GM12892 (cell line): ENCODE measurements at regions not wholly inside any gene's neighbourhood (a gene's known extent, or its start where the extent isn't known, plus 50 kb on each side); places are given as distances from the start of the nearest gene placed in this dataset.

Experiments used
- DNase-seq: peaks from one replicate; pipeline ENCODE4 v3.0.0; 2011; ENCODE audit not compliant: insufficient read length
- FAIRE-seq: peaks from 2 replicates; lab custom pipeline; 2011; peaks lifted over from hg19 to GRCh38; lab: Jason Lieb, UNC
- POLR2A ChIP-seq: IDR thresholded peaks from 2 replicates; pipeline ENCODE4 v1.6.1; 2011; ENCODE audit warnings: low read depth, low read length, control low read depth
- POLR2AphosphoS5 ChIP-seq: IDR thresholded peaks from 2 replicates; pipeline ENCODE4 v1.6.1; 2011; ENCODE audit warnings: low read depth, low read length, control low read depth
- TAF1 ChIP-seq: IDR thresholded peaks from 2 replicates; pipeline ENCODE4 v1.6.1; 2011; ENCODE audit warnings: low read depth, mild to moderate bottlenecking, control low read depth, low read length, borderline replicate concordance

- DNase-seq = no peak
- TF ChIP-seq POLR2AphosphoS5 = no peak
- no peak for TF ChIP-seq TAF1
- TF ChIP-seq POLR2A = no peak
- no peak for FAIRE-seq
Measured at GRCh38 chrX:8105531-8105930, 65.5 kb downstream of the VCX2 start.

- no peak for TF ChIP-seq POLR2AphosphoS5
- TF ChIP-seq POLR2A = no peak
- no peak for TF ChIP-seq TAF1
- FAIRE-seq = no peak
- no peak for DNase-seq
Measured at GRCh38 chrX:8103655-8104054, 67.4 kb downstream of the VCX2 start.

GRCh38 chrX:8091510-8091909, 79.6 kb downstream of the VCX2 start:
- no peak for TF ChIP-seq POLR2AphosphoS5
- TF ChIP-seq POLR2A = no peak
- no peak for TF ChIP-seq TAF1
- no peak for FAIRE-seq

GRCh38 chrX:8090906-8091305, 80.2 kb downstream of the VCX2 start:
- TF ChIP-seq TAF1 (no peak), POLR2AphosphoS5 (no peak), POLR2A (no peak)
- no peak for FAIRE-seq
- no peak for DNase-seq

More at GRCh38 chrX:8091510-8091909, 79.6 kb downstream of the VCX2 start:
- no peak for DNase-seq

DNA sequence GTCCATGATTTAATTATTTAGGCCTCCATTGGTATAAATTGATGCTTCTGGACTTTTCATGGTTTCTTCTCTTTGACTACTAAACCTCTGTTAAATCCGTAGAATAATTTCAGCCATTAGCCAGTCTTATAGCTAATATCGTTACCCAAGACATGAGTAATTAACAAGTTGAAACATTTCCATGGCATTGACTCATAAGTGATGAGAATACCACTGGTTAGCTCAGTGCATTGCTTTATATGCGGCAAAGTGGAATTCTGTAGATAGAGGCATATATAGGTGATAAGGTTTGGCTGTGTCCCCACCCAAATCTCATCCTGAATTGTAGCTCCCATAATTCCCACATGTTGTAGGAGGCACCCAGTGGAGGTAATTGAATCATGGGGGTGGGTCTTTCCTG, 80.6 kb downstream of the VCX2 start:
- FAIRE-seq (no peak), DNase-seq (no peak)
- TF ChIP-seq TAF1 = no peak
- no peak for TF ChIP-seq POLR2AphosphoS5
- no peak for TF ChIP-seq POLR2A

DNA sequence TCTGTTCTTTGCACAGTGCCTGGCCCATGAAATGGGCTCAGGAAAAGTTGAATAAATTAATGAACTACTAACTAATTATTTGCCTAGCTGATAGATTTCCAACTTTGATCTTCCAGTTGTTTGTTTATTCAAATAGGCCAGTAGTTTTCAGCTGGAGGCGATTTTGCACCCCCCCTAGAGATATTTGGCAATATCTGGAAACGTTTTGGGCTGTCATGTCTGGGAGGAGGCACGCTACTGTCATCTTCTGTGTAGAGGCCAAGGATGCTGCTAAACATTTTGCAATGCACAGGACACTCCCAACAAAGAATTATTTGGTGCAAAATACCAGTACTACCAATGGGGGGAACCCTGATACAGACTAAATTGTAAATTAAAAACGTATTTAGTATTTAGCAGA, 81.9 kb downstream of the VCX2 start:
- no peak for FAIRE-seq
- TF ChIP-seq POLR2AphosphoS5 (no peak), POLR2A (no peak), TAF1 (no peak)

DNA sequence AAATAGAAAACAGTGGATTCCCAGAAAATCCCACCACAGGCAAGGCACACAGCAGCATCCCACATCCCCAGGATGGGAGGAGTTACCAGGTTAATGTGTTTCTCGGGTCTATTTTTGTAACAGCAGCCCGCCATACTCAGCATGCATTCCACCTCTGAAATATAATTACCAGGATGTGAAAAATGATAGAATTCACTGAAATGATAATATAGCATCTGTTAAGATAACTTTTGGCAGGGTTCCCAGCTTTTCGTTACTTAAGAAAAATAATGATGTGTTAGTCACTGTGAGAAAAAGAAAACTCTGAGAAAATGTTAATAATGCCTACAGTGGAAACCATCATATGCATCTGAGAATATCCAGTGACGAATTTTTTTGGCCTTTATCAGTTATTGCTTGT, 87.1 kb downstream of the VCX2 start:
- TF ChIP-seq POLR2A (no peak), TAF1 (no peak), POLR2AphosphoS5 (no peak)
- FAIRE-seq (no peak), DNase-seq (no peak)

More for the DNA sequence above, 81.9 kb downstream of the VCX2 start:
- no peak for DNase-seq

GRCh38 chrX:8083286-8083685, 87.8 kb downstream of the VCX2 start:
- TF ChIP-seq POLR2AphosphoS5 = no peak
- TF ChIP-seq TAF1 = no peak
- no peak for TF ChIP-seq POLR2A
- DNase-seq = no peak
- no peak for FAIRE-seq

DNA sequence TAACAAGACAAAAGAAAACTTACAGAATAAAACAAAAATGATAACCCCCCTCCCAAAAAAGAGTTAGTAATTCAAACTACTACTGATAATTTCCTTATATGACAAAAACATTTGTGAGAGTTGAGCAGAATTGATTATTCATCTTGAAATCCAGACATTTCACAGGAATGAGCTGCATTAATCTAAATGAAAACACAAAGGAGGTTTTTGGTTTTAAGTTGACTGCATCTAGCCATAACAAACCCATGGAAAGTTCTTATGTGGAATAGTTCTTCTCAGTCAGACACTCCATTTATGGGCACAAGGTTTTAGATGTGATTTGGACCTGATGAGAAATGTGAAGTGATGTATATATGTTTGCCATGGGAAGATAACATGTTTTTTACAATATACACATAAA, 95.4 kb downstream of the VCX2 start:
- TF ChIP-seq POLR2AphosphoS5 (no peak), TAF1 (no peak), POLR2A (no peak)
- FAIRE-seq (no peak), DNase-seq (no peak)

- no peak for FAIRE-seq
- no peak for DNase-seq
- TF ChIP-seq POLR2AphosphoS5 = no peak
- no peak for TF ChIP-seq POLR2A
- no peak for TF ChIP-seq TAF1
Measured at GRCh38 chrX:8067754-8068462, 103.2 kb downstream of the VCX2 start.

DNA sequence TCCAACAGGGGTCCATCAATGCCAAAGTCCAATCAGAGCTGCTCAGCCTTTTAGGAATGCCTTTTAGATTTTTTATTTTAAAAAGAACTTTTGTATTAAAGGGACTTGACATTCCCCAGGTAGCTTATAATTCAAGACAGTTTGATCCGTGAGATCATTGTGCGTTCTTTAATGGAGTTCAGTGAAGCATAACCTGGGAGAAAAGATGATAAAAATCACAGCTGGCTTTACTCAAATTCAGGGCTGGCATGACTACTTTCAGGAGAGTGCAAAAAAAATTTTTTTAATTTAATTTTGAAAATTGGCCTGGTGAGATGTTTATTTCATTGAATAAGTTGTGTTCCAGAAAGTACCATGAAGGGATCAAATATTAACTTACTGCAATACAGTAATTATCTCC, 118.2 kb downstream of the VCX2 start:
- no peak for FAIRE-seq
- no peak for DNase-seq
- TF ChIP-seq TAF1 (no peak), POLR2A (no peak), POLR2AphosphoS5 (no peak)

- TF ChIP-seq TAF1 (no peak), POLR2A (no peak), POLR2AphosphoS5 (no peak)
- DNase-seq (no peak), FAIRE-seq (no peak)
Measured at GRCh38 chrX:8049827-8050226, 121.2 kb downstream of the VCX2 start.

GRCh38 chrX:8048466-8048865, 121.3 kb upstream of the PNPLA4 start:
- FAIRE-seq (no peak), DNase-seq (no peak)
- TF ChIP-seq POLR2A (no peak), TAF1 (no peak)
